IPS-NIHi7 (cell line): ENCODE measurements at regions not wholly inside any gene's neighbourhood (a gene's known extent, or its start where the extent isn't known, plus 50 kb on each side); places are given as distances from the start of the nearest gene placed in this dataset.
"Not testable (repeated sequence)": the region's sequence is repeated elsewhere in the genome, so short reads cannot be mapped to it uniquely, and the experiment has no call there.

Experiments used
- DNase-seq: peaks from one replicate; pipeline ENCODE4 v3.0.0; 2012; ENCODE audit warnings: mixed read lengths; ENCODE audit errors: extremely low spot score

GRCh38 chr2:225254363-225254762, 145.1 kb upstream of the NYAP2 start:
- DNase-seq = no peak

- DNase-seq = no peak
Measured at GRCh38 chr2:225244933-225245332, 154.6 kb upstream of the NYAP2 start.

GRCh38 chr2:225236769-225237323, 162.7 kb upstream of the NYAP2 start:
- no peak for DNase-seq

- DNase-seq = peak; percentile 13
Measured at GRCh38 chr2:225233234-225233633, 166.3 kb upstream of the NYAP2 start.

GRCh38 chr2:225231900-225232299, 167.6 kb upstream of the NYAP2 start:
- no peak for DNase-seq

GRCh38 chr2:225229346-225229745, 170.2 kb upstream of the NYAP2 start:
- not testable (repeated sequence) for DNase-seq

- DNase-seq = no peak
Measured at GRCh38 chr2:225226441-225226840, 173.1 kb upstream of the NYAP2 start.

- no peak for DNase-seq
Measured at GRCh38 chr2:225223301-225223700, 176.2 kb upstream of the NYAP2 start.

GRCh38 chr2:225207471-225207870, 165.2 kb upstream of the DOCK10 start:
- DNase-seq = no peak

- DNase-seq = no peak
Measured at GRCh38 chr2:225207043-225207442, 164.8 kb upstream of the DOCK10 start.

GRCh38 chr2:225196579-225196978, 154.3 kb upstream of the DOCK10 start:
- no peak for DNase-seq

GRCh38 chr2:225192869-225193268, 150.6 kb upstream of the DOCK10 start:
- no peak for DNase-seq

- no peak for DNase-seq
Measured at GRCh38 chr2:225190987-225191386, 148.7 kb upstream of the DOCK10 start.

GRCh38 chr2:225184948-225185347, 142.7 kb upstream of the DOCK10 start:
- no peak for DNase-seq

- peak; percentile 23 for DNase-seq
Measured at GRCh38 chr2:225182126-225182525, 139.9 kb upstream of the DOCK10 start.

GRCh38 chr2:225177098-225177497, 134.8 kb upstream of the DOCK10 start:
- no peak for DNase-seq

GRCh38 chr2:225173909-225174308, 131.6 kb upstream of the DOCK10 start:
- DNase-seq = no peak

- no peak for DNase-seq
Measured at GRCh38 chr2:225171350-225171749, 129.1 kb upstream of the DOCK10 start.

GRCh38 chr2:225170162-225170561, 127.9 kb upstream of the DOCK10 start:
- DNase-seq = no peak

GRCh38 chr2:225169396-225169795, 127.1 kb upstream of the DOCK10 start:
- no peak for DNase-seq

- no peak for DNase-seq
Measured at GRCh38 chr2:225165052-225165451, 122.8 kb upstream of the DOCK10 start.

- DNase-seq = no peak
Measured at GRCh38 chr2:225164401-225165050, 122.3 kb upstream of the DOCK10 start.

- no peak for DNase-seq
Measured at GRCh38 chr2:225158360-225158759, 116.1 kb upstream of the DOCK10 start.
